CD14-positive monocyte (primary cell): ENCODE measurements at regions not wholly inside any gene's neighbourhood (a gene's known extent, or its start where the extent isn't known, plus 50 kb on each side); places are given as distances from the start of the nearest gene placed in this dataset.

Experiments used
- DNase-seq, 3 donors: peaks; one replicate each; pipeline ENCODE4 v3.0.0-alpha.2; 2011 to 2022
- H2AFZ ChIP-seq: 2 replicates; pipeline ENCODE4 v1.6.0; 2012; ENCODE audit warnings: mild to moderate bottlenecking, low read depth, low read length, inconsistent platforms; ENCODE audit not compliant: insufficient read depth, poor library complexity, severe bottlenecking
- H3K27ac ChIP-seq, 2 donors: 1 replicate in 1 of 2; 2 replicates in 1 of 2; pipeline ENCODE4 v1.5.1; 2012 to 2013; ENCODE audit warnings: low read length in 2 of 2, control low read depth in 1 of 2, inconsistent platforms in 1 of 2, low read depth in 1 of 2, mild to moderate bottlenecking in 1 of 2
- H3K27me3 ChIP-seq, 2 donors: one replicate each; pipeline versions ENCODE4 v1.6.0 to v1.6.1; 2011 to 2013; ENCODE audit warnings: low read length in 2 of 2; ENCODE audit not compliant: control insufficient read depth in 2 of 2, insufficient read depth in 2 of 2
- H3K36me3 ChIP-seq, 2 donors: replicated peaks in 1 of 2; 1 replicate in 1 of 2; 2 replicates in 1 of 2; pipeline versions ENCODE4 v1.5.1 to v1.6.1; 2012 to 2013; ENCODE audit warnings: low read length in 2 of 2, control low read depth in 1 of 2, inconsistent platforms in 1 of 2, mild to moderate bottlenecking in 1 of 2; ENCODE audit not compliant: insufficient read depth in 2 of 2, control insufficient read depth in 1 of 2
- H3K4me1 ChIP-seq, 2 donors: 1 replicate in 1 of 2; 2 replicates in 1 of 2; pipeline versions ENCODE4 v1.5.1 to v1.6.1; 2012 to 2013; ENCODE audit warnings: low read length in 2 of 2, control low read depth in 1 of 2, inconsistent platforms in 1 of 2, mild to moderate bottlenecking in 1 of 2, moderate library complexity in 1 of 2; ENCODE audit not compliant: insufficient read depth in 2 of 2, control insufficient read depth in 1 of 2
- H3K4me2 ChIP-seq: replicated peaks from 2 replicates; pipeline ENCODE3; 2012; ENCODE audit warnings: low read length, moderate library complexity, mild to moderate bottlenecking; ENCODE audit not compliant: poor library complexity, severe bottlenecking; ENCODE audit errors: extremely low read depth
- H3K4me3 ChIP-seq, 3 experiments: fragments of 200-600 bp in 1 of 3; sonication (generic) in 1 of 3; replicated peaks in 1 of 3; 1 replicate in 2 of 3; 2 replicates in 1 of 3; pipeline ENCODE4 v1.5.1; 2011 to 2013; ENCODE audit warnings: low read length in 3 of 3, mild to moderate bottlenecking in 3 of 3, control low read depth in 2 of 3, low read depth in 2 of 3, inconsistent platforms in 1 of 3, moderate library complexity in 1 of 3
- H3K79me2 ChIP-seq: 2 replicates; pipeline ENCODE4 v1.6.0; 2012; ENCODE audit warnings: mild to moderate bottlenecking, control low read depth, inconsistent platforms, low read length, moderate library complexity; ENCODE audit not compliant: insufficient read depth
- H3K9ac ChIP-seq: 2 replicates; pipeline ENCODE4 v1.6.0; 2017; ENCODE audit warnings: low read length, mild to moderate bottlenecking; ENCODE audit not compliant: insufficient read depth, poor library complexity, severe bottlenecking
- H3K9me3 ChIP-seq, 2 donors: replicated peaks in 1 of 2; 1 replicate in 1 of 2; 2 replicates in 1 of 2; pipeline versions ENCODE4 v1.5.1 to v1.6.1; 2012 to 2013; ENCODE audit warnings: low read length in 2 of 2, control low read depth in 1 of 2; ENCODE audit not compliant: control insufficient read depth in 1 of 2, insufficient read depth in 1 of 2
- H4K20me1 ChIP-seq: 2 replicates; pipeline ENCODE4 v1.6.0; 2012; ENCODE audit warnings: mild to moderate bottlenecking, low read length, control low read depth, moderate library complexity; ENCODE audit not compliant: insufficient read depth
- H3K27ac Mint-ChIP-seq, 7 donors: one replicate each; pipeline ENCODE4 v1.8.0; 2020; ENCODE audit warnings: mild to moderate bottlenecking in 7 of 7, mixed read lengths in 7 of 7, moderate library complexity in 6 of 7, inconsistent platforms in 2 of 7
- H3K27me3 Mint-ChIP-seq, 3 donors: one replicate each; pipeline ENCODE4 v1.8.0; 2021 to 2022; ENCODE audit warnings: low read depth in 3 of 3, mild to moderate bottlenecking in 3 of 3, mixed read lengths in 3 of 3, moderate library complexity in 3 of 3, inconsistent platforms in 1 of 3
- H3K36me3 Mint-ChIP-seq, 2 donors: one replicate each; pipeline ENCODE4 v1.8.0; 2020; ENCODE audit warnings: mixed read lengths in 2 of 2, inconsistent platforms in 1 of 2, mild to moderate bottlenecking in 1 of 2
- H3K4me1 Mint-ChIP-seq: one replicate; pipeline ENCODE4 v1.8.0; 2020; ENCODE audit warnings: mild to moderate bottlenecking, mixed read lengths
- H3K4me3 Mint-ChIP-seq, 2 donors: one replicate each; pipeline ENCODE4 v1.8.0; 2020; ENCODE audit warnings: mild to moderate bottlenecking in 2 of 2, mixed read lengths in 2 of 2, moderate library complexity in 1 of 2
- H3K9me3 Mint-ChIP-seq, 7 donors: one replicate each; pipeline ENCODE4 v1.8.0; 2020 to 2022; ENCODE audit warnings: mixed read lengths in 7 of 7, mild to moderate bottlenecking in 6 of 7, moderate library complexity in 6 of 7, inconsistent platforms in 2 of 7
- WGBS: methylation state at CpG from one replicate; pipeline ENCODE4 v1.1.5; 2013; ENCODE audit warnings: missing lambda C conversion rate; ENCODE audit not compliant: insufficient coverage; 5-methylcytosine and 5-hydroxymethylcytosine counted together
- intact Hi-C, 2 donors: fragments of 100-400 bp; cut with micrococcal nuclease; formaldehyde crosslinking; loops; one replicate each; pipeline versions ENCODE4 v1.15.0 to v1.15.1; 2023
- TF ChIP-seq, protein P1 (sequence below): fragments of 200-600 bp; IDR thresholded peaks from one replicate; pipeline ENCODE4 v1.8.0; 2022; ENCODE audit warnings: antibody characterized with exemption, mild to moderate bottlenecking

DNA sequence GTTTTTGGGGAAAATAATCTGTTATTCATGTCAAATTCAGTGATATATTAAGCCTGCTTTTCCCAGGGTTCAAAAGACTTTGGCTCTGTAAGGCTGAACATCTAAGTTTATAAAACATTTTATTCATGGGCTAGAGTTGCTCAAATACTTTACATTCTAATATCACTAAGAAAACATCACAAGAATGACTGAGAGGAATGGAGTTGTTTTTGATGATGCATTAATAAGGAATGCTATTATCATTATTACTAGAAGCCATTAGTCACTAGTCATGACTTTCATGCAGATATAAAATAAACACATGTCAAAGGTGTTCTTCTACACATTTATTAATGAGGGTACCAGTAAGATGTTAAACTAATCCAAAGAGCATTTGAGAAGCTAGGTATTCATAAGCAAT lies 185.5 kb upstream of the KCNN2 start:
- Histone ChIP-seq H3K4me2 (no peak overlapping the region), H3K9me3 (peaks cover 0 to 6% of the 10 kb centered on the region in 2 donors), H3K27me3 (no peaks in the 10 kb centered on the region), H4K20me1 (no peaks in the 10 kb centered on the region), H3K79me2 (no peaks in the 10 kb centered on the region), H3K36me3 (no peaks in the 10 kb centered on the region), H3K9ac (no peak overlapping the region), H3K4me1 (no peaks in the 10 kb centered on the region), H3K27ac (no peak overlapping the region), H3K4me3 (no peak overlapping the region), H2AFZ (no peak overlapping the region)
- no peaks in the 10 kb centered on the region for H3K4me1 Mint-ChIP-seq
- TF ChIP-seq, protein P1, sequence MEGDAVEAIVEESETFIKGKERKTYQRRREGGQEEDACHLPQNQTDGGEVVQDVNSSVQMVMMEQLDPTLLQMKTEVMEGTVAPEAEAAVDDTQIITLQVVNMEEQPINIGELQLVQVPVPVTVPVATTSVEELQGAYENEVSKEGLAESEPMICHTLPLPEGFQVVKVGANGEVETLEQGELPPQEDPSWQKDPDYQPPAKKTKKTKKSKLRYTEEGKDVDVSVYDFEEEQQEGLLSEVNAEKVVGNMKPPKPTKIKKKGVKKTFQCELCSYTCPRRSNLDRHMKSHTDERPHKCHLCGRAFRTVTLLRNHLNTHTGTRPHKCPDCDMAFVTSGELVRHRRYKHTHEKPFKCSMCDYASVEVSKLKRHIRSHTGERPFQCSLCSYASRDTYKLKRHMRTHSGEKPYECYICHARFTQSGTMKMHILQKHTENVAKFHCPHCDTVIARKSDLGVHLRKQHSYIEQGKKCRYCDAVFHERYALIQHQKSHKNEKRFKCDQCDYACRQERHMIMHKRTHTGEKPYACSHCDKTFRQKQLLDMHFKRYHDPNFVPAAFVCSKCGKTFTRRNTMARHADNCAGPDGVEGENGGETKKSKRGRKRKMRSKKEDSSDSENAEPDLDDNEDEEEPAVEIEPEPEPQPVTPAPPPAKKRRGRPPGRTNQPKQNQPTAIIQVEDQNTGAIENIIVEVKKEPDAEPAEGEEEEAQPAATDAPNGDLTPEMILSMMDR: no peak
- H3K36me3 Mint-ChIP-seq: no peaks in the 10 kb centered on the region
- no peak overlapping the region for H3K4me3 Mint-ChIP-seq
- peaks cover 0 to 5% (median 3%) of the 10 kb centered on the region in 7 donors for H3K9me3 Mint-ChIP-seq
- peaks cover 0 to 3% (median 0%) of the 10 kb centered on the region in 3 donors for H3K27me3 Mint-ChIP-seq
- H3K27ac Mint-ChIP-seq: no peak overlapping the region
- intact Hi-C loops: no loop called here
- no peak for DNase-seq

DNA sequence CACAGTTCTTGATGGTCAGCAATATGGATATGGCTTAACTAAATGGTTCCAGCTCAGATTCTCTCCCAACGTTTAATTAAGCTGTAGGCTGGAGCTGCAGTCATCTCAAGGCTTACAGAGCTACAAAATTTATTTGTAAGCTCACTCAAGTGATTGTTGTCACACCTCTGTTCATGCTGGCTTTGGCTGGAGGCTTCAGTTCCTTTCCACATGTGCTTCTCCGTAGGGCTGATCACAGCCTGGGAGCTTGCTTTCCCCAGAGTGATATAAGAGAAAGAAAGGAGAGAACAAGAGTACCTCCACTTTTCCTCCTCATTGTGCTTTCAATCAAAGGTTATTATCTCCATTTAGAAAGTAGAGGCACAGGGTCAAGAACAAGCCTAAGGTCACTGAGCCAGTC lies 182.7 kb upstream of the KCNN2 start:
- intact Hi-C loops: no loop called here
- H3K36me3 Mint-ChIP-seq: no peaks in the 10 kb centered on the region

More for the DNA sequence above, 182.7 kb upstream of the KCNN2 start:
- no peaks in the 10 kb centered on the region for H3K4me1 ChIP-seq
- no peak for DNase-seq
- no peaks in the 10 kb centered on the region for H4K20me1 ChIP-seq
- Mint-ChIP-seq H3K4me1 (no peaks in the 10 kb centered on the region), H3K27me3 (no peaks in the 10 kb centered on the region), H3K27ac (no peak overlapping the region), H3K4me3 (no peak overlapping the region), H3K9me3 (peaks cover 3 to 5% (median 3%) of the 10 kb centered on the region in 7 donors)
- no peak overlapping the region for H3K27ac ChIP-seq
- H3K4me2 ChIP-seq: no peak overlapping the region
- H3K9me3 ChIP-seq: peaks cover 0 to 4% of the 10 kb centered on the region in 2 donors
- no peak overlapping the region for H2AFZ ChIP-seq
- no peak overlapping the region for H3K9ac ChIP-seq
- no peaks in the 10 kb centered on the region for H3K79me2 ChIP-seq
- 57% methylated on average over 1 of the region's 2 CpGs for WGBS
- no peak overlapping the region for H3K4me3 ChIP-seq
- no peaks in the 10 kb centered on the region for H3K36me3 ChIP-seq
- H3K27me3 ChIP-seq: no peaks in the 10 kb centered on the region
- TF ChIP-seq, protein P1: no peak
